ENCODE measurements at regions not wholly inside any gene's neighbourhood (a gene's known extent, or its start where the extent isn't known, plus 50 kb on each side); places are given as distances from the start of the nearest gene placed in this dataset.

DNA sequence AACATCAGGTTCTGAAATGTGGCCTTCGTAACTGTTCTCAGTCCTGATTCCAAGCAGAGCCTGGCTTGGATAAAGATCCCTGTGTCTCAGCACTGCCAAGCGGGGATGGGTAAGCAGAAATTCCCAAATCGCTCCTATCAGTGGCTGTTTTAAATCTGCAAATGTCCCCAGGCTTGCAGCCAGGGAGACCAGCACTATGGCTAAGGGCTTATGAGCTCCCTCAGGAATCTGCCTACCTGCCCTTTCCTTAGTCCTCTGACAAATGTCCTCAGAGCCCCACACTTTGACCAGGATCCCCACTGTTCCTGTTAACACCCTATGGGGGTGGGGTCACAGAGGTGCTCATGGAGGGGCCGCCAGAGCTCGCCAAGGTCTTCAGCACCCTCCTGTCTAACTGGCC is 1062.8 kb downstream of the UQCRFS1 start:
- TF ChIP-seq POLR2AphosphoS5 (IDR thresholded peaks at IDR 0.05; ENCODE audit: low read depth, low read length): no peak
- no peak for TF ChIP-seq POLR2A (IDR thresholded peaks at IDR 0.05; ENCODE audit: low read depth, low read length)
- no peak for TF ChIP-seq TAF1 (IDR thresholded peaks at IDR 0.05; ENCODE audit: low read depth, low read length)
- TF ChIP-seq SPI1 (IDR thresholded peaks at IDR 0.05; ENCODE audit: low read depth, low read length): no peak
- TF ChIP-seq PAX5 (IDR thresholded peaks at IDR 0.05; ENCODE audit: insufficient read depth, low read length, severe bottlenecking): no peak

All from GM12891 (cell line).